PFSK-1 (cell line): ENCODE measurements at regions not wholly inside any gene's neighbourhood (a gene's known extent, or its start where the extent isn't known, plus 50 kb on each side); places are given as distances from the start of the nearest gene placed in this dataset.

Experiments used
- FOXP2 ChIP-seq: optimal IDR thresholded peaks from 2 replicates; pipeline ENCODE3; 2011; ENCODE audit warnings: borderline replicate concordance, control low read depth, inconsistent platforms; ENCODE audit not compliant: insufficient read depth; ENCODE audit errors: extremely low read length, extremely low read depth
- POLR2AphosphoS5 ChIP-seq: IDR thresholded peaks from 2 replicates; pipeline ENCODE4 v1.6.1; 2012; ENCODE audit warnings: low read depth, mild to moderate bottlenecking, control low read depth, low read length, moderate library complexity
- REST ChIP-seq, 2 experiments: IDR thresholded peaks; 2 replicates each; pipeline versions ENCODE4 v1.6.1 to v1.8.0; 2011 to 2012; ENCODE audit warnings: low read depth in 2 of 2, low read length in 2 of 2, control low read depth in 1 of 2, inconsistent platforms in 1 of 2, mild to moderate bottlenecking in 1 of 2, moderate library complexity in 1 of 2; ENCODE audit not compliant: insufficient read depth in 1 of 2
- SIN3A ChIP-seq: IDR thresholded peaks from 2 replicates; pipeline ENCODE4 v1.6.1; 2012; ENCODE audit warnings: mild to moderate bottlenecking, low read length, moderate library complexity, borderline replicate concordance; ENCODE audit not compliant: insufficient read depth
- TAF1 ChIP-seq: IDR thresholded peaks from 2 replicates; pipeline ENCODE4 v1.6.1; 2012; ENCODE audit warnings: low read length, control low read depth, borderline replicate concordance; ENCODE audit not compliant: insufficient read depth

- TF ChIP-seq POLR2AphosphoS5: no peak
- no peak for TF ChIP-seq FOXP2
- TF ChIP-seq SIN3A: no peak
- TF ChIP-seq REST (IDR thresholded peaks at IDR 0.05; ENCODE audit: insufficient read depth in 1 of 2, low read depth in 2 of 2, low read length in 2 of 2): no peak
- no peak for TF ChIP-seq TAF1
Measured at GRCh38 chr6:37561361-37561760, 61.7 kb upstream of the CCDC167 start.

- TF ChIP-seq POLR2AphosphoS5 (no peak), SIN3A (no peak), TAF1 (no peak), FOXP2 (no peak), REST (IDR thresholded peaks at IDR 0.05; ENCODE audit: insufficient read depth in 1 of 2, low read depth in 2 of 2, low read length in 2 of 2) (no peak)
Measured at GRCh38 chr6:37560737-37561103, 61.0 kb upstream of the CCDC167 start.

DNA sequence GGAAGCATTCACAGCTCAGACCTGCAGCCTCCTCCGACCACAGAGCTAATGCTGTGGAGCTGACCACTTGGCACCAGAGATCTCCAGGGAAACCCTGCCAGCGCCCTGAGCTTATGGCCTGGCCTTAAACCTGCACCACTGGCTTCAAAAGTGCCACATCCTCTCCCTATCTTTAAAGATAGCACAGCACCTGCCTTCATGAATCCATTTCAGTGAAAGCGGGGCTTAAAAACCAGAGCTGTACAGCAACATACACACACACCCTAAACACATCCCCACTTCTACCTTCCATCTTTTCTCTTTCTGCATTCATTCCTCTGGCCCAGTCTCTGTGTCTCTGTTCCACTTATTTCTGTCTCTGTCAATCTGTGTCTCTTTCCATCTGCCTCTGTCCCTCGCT lies 59.8 kb upstream of the CCDC167 start:
- TF ChIP-seq SIN3A: no peak
- TF ChIP-seq FOXP2: no peak
- no peak for TF ChIP-seq REST (IDR thresholded peaks at IDR 0.05; ENCODE audit: insufficient read depth in 1 of 2, low read depth in 2 of 2, low read length in 2 of 2)
- TF ChIP-seq TAF1: no peak
- TF ChIP-seq POLR2AphosphoS5: no peak

- TF ChIP-seq TAF1 (no peak), POLR2AphosphoS5 (no peak), FOXP2 (no peak), SIN3A (no peak), REST (IDR thresholded peaks at IDR 0.05; ENCODE audit: insufficient read depth in 1 of 2, low read depth in 2 of 2, low read length in 2 of 2) (no peak)
Measured at GRCh38 chr6:37559050-37559449, 59.4 kb upstream of the CCDC167 start.

DNA sequence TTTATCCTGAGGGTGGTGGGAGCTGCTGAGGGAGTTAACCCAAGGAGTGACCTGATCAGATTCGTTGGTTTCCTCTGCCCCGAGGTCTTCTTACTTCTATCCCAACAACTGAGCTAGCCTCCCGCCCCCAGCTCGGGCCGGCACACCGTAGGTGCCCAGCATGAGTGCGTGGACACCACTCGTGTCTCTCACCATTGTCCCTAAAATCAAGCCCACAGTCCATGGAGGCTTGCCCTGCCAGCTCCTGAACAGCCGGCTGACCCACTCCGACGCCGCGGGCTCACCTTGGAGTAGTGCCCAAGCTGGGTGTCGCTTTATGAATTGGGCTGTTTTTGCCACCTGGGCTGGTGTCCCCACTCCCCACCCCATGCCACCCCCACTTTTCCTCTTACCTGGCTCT lies 59.0 kb upstream of the CCDC167 start:
- no peak for TF ChIP-seq TAF1

- TF ChIP-seq TAF1: no peak
Measured at GRCh38 chr6:37558168-37558567, 58.5 kb upstream of the CCDC167 start.
